ENCODE measurements at regions not wholly inside any gene's neighbourhood (a gene's known extent, or its start where the extent isn't known, plus 50 kb on each side); places are given as distances from the start of the nearest gene placed in this dataset.

- TF ChIP-seq ZNF217 (CRISPR knock-in tag; IDR thresholded peaks at IDR 0.05) (no peak), SREBF2 (CRISPR knock-in tag; IDR thresholded peaks at IDR 0.05) (no peak), CTCF (IDR thresholded peaks at IDR 0.05 in 2 of 3, conservative IDR thresholded peaks at IDR 0.05 in 1 of 3; ENCODE audit: insufficient read depth in 2 of 3, low read depth in 1 of 3, low read length in 3 of 3) (no peak), ARNT (IDR thresholded peaks at IDR 0.05) (no peak), SETDB1 (IDR thresholded peaks at IDR 0.05; ENCODE audit: low read length) (no peak), THRA (IDR thresholded peaks at IDR 0.05) (no peak)
Measured at GRCh38 chr12:85352016-85352415, 72.0 kb downstream of the ALX1 start.

Data from K562 (cell line).